ENCODE measurements at regions not wholly inside any gene's neighbourhood (a gene's known extent, or its start where the extent isn't known, plus 50 kb on each side); places are given as distances from the start of the nearest gene placed in this dataset.

GRCh38 chr13:34515201-34515600, 426.9 kb upstream of the NBEA start:
- Histone ChIP-seq H3K27ac (no peak overlapping the region), H3K9me3 (no peaks in the 10 kb centered on the region), H3K27me3 (no peaks in the 10 kb centered on the region), H3K36me3 (no peaks in the 10 kb centered on the region), H3K4me1 (no peaks in the 10 kb centered on the region), H3K4me3 (no peak overlapping the region)
- no peak for TF ChIP-seq POLR2AphosphoS5 (IDR thresholded peaks at IDR 0.05; ENCODE audit: insufficient read depth in 1 of 2, low read depth in 1 of 2)
- TF ChIP-seq CTCF (IDR thresholded peaks at IDR 0.05) = no peak
- no peak for TF ChIP-seq POLR2A (IDR thresholded peaks at IDR 0.05)
- no peak for DNase-seq (ENCODE audit: extremely low spot score in 2 of 2)
- intact Hi-C loops (cut with DNase I) = no loop called here

DNA sequence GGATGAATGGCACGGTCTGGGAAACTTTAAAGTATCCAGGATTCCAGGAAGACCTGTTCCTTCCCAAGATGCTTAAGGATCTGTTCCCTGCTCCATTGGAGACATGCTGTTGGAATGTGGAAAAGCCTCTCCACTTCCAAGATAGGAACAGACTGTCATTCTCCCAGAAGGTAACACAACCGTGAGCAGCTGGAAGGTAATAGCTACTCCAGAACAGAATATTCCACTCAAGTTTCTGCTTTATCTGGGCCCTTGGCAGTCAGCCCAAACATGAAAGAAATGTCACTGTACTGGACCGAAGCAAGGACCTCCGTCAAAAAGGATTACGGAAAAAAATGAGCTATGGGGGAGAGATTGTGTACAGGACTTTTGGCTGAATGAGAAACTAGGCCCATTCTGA, 420.9 kb upstream of the NBEA start:
- no peak for DNase-seq (ENCODE audit: extremely low spot score in 2 of 2)
- TF ChIP-seq POLR2AphosphoS5 (IDR thresholded peaks at IDR 0.05; ENCODE audit: insufficient read depth in 1 of 2, low read depth in 1 of 2) (no peak), POLR2A (IDR thresholded peaks at IDR 0.05) (no peak), CTCF (IDR thresholded peaks at IDR 0.05) (no peak)
- intact Hi-C loops (cut with DNase I) = no loop called here

DNA sequence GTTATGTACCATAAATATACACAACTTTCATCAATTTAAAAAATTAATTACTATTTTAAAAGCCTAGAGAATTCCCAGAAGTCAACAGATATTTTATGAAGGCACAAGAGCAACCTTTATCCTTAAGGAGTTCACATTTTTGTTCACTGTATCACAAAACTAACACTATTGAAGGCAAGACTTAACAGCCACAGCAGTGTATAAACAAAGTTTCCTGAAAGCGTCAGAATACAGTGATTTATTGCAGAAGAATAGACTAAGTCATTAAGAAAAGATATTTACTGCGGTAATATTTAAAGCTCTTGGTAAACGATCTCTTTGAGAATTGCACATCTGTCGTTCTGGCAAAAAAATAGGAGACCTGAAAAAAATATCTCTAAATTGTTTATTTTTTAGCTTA, 419.3 kb upstream of the NBEA start:
- intact Hi-C loops (cut with DNase I) = no loop called here
- TF ChIP-seq POLR2A (IDR thresholded peaks at IDR 0.05) (no peak), CTCF (IDR thresholded peaks at IDR 0.05) (no peak), POLR2AphosphoS5 (IDR thresholded peaks at IDR 0.05; ENCODE audit: insufficient read depth in 1 of 2, low read depth in 1 of 2) (no peak)
- Histone ChIP-seq H3K4me1 (no peaks in the 10 kb centered on the region), H3K27me3 (no peaks in the 10 kb centered on the region), H3K4me3 (no peak overlapping the region), H3K36me3 (no peaks in the 10 kb centered on the region), H3K27ac (no peak overlapping the region), H3K9me3 (no peaks in the 10 kb centered on the region)
- no peak for DNase-seq (ENCODE audit: extremely low spot score in 2 of 2)

More for the DNA sequence above, 420.9 kb upstream of the NBEA start:
- Histone ChIP-seq H3K4me3 (no peak overlapping the region), H3K36me3 (no peaks in the 10 kb centered on the region), H3K9me3 (no peaks in the 10 kb centered on the region), H3K4me1 (no peaks in the 10 kb centered on the region), H3K27ac (no peak overlapping the region), H3K27me3 (no peaks in the 10 kb centered on the region)

GRCh38 chr13:34523406-34523805, 418.7 kb upstream of the NBEA start:
- Histone ChIP-seq H3K27me3 (no peaks in the 10 kb centered on the region), H3K4me3 (no peak overlapping the region), H3K27ac (no peak overlapping the region), H3K36me3 (no peaks in the 10 kb centered on the region), H3K9me3 (no peaks in the 10 kb centered on the region), H3K4me1 (no peaks in the 10 kb centered on the region)
- DNase-seq (ENCODE audit: extremely low spot score in 2 of 2) = no peak
- TF ChIP-seq CTCF (IDR thresholded peaks at IDR 0.05) = no peak
- TF ChIP-seq POLR2AphosphoS5 (IDR thresholded peaks at IDR 0.05; ENCODE audit: insufficient read depth in 1 of 2, low read depth in 1 of 2) = no peak
- TF ChIP-seq POLR2A (IDR thresholded peaks at IDR 0.05) = no peak
- intact Hi-C loops (cut with DNase I) = no loop called here

- Histone ChIP-seq H3K4me3 (no peak overlapping the region), H3K36me3 (no peaks in the 10 kb centered on the region), H3K27me3 (no peaks in the 10 kb centered on the region), H3K27ac (no peak overlapping the region), H3K4me1 (no peaks in the 10 kb centered on the region), H3K9me3 (no peaks in the 10 kb centered on the region)
- DNase-seq (ENCODE audit: extremely low spot score in 2 of 2) = no peak
- no peak for TF ChIP-seq POLR2AphosphoS5 (IDR thresholded peaks at IDR 0.05; ENCODE audit: insufficient read depth in 1 of 2, low read depth in 1 of 2)
- intact Hi-C loops (cut with DNase I) = no loop called here
Measured at GRCh38 chr13:34533941-34534340, 408.1 kb upstream of the NBEA start.

DNA sequence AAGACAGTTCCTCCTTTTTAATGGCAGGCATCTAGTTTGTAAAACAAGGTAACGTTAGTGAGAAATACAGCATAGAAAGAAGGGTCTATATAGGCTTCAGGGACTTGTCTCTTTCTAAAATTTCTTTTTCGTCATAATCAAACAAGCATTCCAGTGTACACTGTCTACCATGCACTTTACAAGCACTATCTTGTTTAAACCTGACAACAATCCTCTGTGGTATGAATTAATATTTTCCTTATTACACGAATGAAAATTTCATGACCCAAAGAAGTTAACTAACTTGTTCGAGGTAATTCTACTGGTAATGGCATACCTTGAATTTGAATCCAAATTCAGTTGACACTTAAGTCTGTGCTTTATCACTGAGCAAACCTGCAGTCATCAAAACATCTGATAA, 399.7 kb upstream of the NBEA start:
- H3K27me3 ChIP-seq = no peaks in the 10 kb centered on the region
- intact Hi-C loops (cut with DNase I) = no loop called here

More for the DNA sequence above, 399.7 kb upstream of the NBEA start:
- no peak overlapping the region for H3K4me3 ChIP-seq
- H3K27ac ChIP-seq = no peak overlapping the region
- no peaks in the 10 kb centered on the region for H3K9me3 ChIP-seq
- no peak for DNase-seq (ENCODE audit: extremely low spot score in 2 of 2)
- H3K4me1 ChIP-seq = no peaks in the 10 kb centered on the region
- TF ChIP-seq POLR2A (IDR thresholded peaks at IDR 0.05) (no peak), CTCF (IDR thresholded peaks at IDR 0.05) (no peak)
- no peaks in the 10 kb centered on the region for H3K36me3 ChIP-seq

Measured in vagina (tissue), 2 donors.